GM23338 (cell line): ENCODE measurements at regions not wholly inside any gene's neighbourhood (a gene's known extent, or its start where the extent isn't known, plus 50 kb on each side); places are given as distances from the start of the nearest gene placed in this dataset.

ENCODE experiments used
- EZH2 ChIP-seq: fragments of 200-600 bp; sonication (generic); IDR thresholded peaks from one replicate; pipeline ENCODE4 v1.8.0; 2017; ENCODE audit warnings: antibody characterized with exemption, mild to moderate bottlenecking, low read depth; ENCODE audit not compliant: unreplicated experiment
- TF ChIP-seq, protein P1 (sequence below), 2 experiments: fragments of 200-600 bp in 1 of 2; sonication (generic) in 1 of 2; conservative IDR thresholded peaks; 2 replicates each; pipeline versions ENCODE4 v1.5.1 to v1.6.1; 2016 to 2017; ENCODE audit warnings: antibody characterized with exemption in 2 of 2, low read depth in 2 of 2, mild to moderate bottlenecking in 2 of 2, moderate library complexity in 1 of 2

- TF ChIP-seq EZH2: no peak
- TF ChIP-seq, protein P1, sequence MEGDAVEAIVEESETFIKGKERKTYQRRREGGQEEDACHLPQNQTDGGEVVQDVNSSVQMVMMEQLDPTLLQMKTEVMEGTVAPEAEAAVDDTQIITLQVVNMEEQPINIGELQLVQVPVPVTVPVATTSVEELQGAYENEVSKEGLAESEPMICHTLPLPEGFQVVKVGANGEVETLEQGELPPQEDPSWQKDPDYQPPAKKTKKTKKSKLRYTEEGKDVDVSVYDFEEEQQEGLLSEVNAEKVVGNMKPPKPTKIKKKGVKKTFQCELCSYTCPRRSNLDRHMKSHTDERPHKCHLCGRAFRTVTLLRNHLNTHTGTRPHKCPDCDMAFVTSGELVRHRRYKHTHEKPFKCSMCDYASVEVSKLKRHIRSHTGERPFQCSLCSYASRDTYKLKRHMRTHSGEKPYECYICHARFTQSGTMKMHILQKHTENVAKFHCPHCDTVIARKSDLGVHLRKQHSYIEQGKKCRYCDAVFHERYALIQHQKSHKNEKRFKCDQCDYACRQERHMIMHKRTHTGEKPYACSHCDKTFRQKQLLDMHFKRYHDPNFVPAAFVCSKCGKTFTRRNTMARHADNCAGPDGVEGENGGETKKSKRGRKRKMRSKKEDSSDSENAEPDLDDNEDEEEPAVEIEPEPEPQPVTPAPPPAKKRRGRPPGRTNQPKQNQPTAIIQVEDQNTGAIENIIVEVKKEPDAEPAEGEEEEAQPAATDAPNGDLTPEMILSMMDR (conservative IDR thresholded peaks at IDR 0.05; ENCODE audit: low read depth in 2 of 2): no peak
Observed at GRCh38 chr15:97200161-97200560, 760.3 kb upstream of the ARRDC4 start.
